HepG2 (cell line): ENCODE measurements at regions not wholly inside any gene's neighbourhood (a gene's known extent, or its start where the extent isn't known, plus 50 kb on each side); places are given as distances from the start of the nearest gene placed in this dataset.

Experiments used
- ATAC-seq: fragments of 200-7000 bp; cut with Tn5 transposase; 3 replicates; pipeline ENCODE4 v1.9.1; 2020; ENCODE audit warnings: mild to moderate bottlenecking, moderate library complexity
- BruUV-seq: library from RNA; stranded (reverse); fragments of 400-500 nt; replicated peaks from 2 replicates; lab custom pipeline; 2021; lab: Mats Ljungman, UMichigan
- CTCF ChIA-PET: fragments of 300-600 bp; formaldehyde crosslinking; extraction: SDS; loops from one replicate; lab custom pipeline; 2021; ENCODE audit warnings: low total read pairs, inconsistent platforms, low intra/inter-chr PET ratio; lab: Yijun Ruan, JAX
- POLR2A ChIA-PET: fragments of 350-600 bp; sonication (Branson Sonifier 250); formaldehyde crosslinking; loops from one replicate; lab custom pipeline; 2020; ENCODE audit warnings: antibody characterized with exemption, inconsistent platforms; lab: Yijun Ruan, JAX
- DNase-seq: peaks from one replicate; pipeline ENCODE4 v3.0.0-alpha.2; 2015; ENCODE audit warnings: low spot score
- FAIRE-seq: peaks from 3 replicates; lab custom pipeline; 2011; peaks lifted over from hg19 to GRCh38; lab: Jason Lieb, UNC
- H2AFZ ChIP-seq: one replicate; pipeline ENCODE4 v1.6.1; 2011; ENCODE audit warnings: low read length, inconsistent platforms
- H3K27ac ChIP-seq: fragments of 300-600 bp; 3 replicates; pipeline ENCODE4 v1.8.0; 2011; ENCODE audit warnings: mixed run types, mild to moderate bottlenecking, mixed read lengths, low read length, inconsistent platforms; ENCODE audit not compliant: insufficient read depth; ENCODE audit errors: extremely low read length
- H3K27me3 ChIP-seq, 2 experiments: fragments of 200-600 bp in 1 of 2; 2 replicates in 1 of 2; 3 replicates in 1 of 2; pipeline versions ENCODE4 v1.6.0 to v1.8.0; 2011; ENCODE audit warnings: low read length in 2 of 2, mild to moderate bottlenecking in 2 of 2, moderate library complexity in 2 of 2, inconsistent platforms in 1 of 2; ENCODE audit not compliant: insufficient read depth in 2 of 2, control insufficient read depth in 1 of 2
- H3K36me3 ChIP-seq, 2 experiments: fragments of 200-600 bp in 1 of 2; replicated peaks in 1 of 2; 2 replicates in 1 of 2; 3 replicates in 1 of 2; pipeline versions ENCODE4 v1.5.1 to v1.8.0; 2011; ENCODE audit warnings: low read length in 2 of 2, inconsistent platforms in 1 of 2; ENCODE audit not compliant: insufficient read depth in 2 of 2, control insufficient read depth in 1 of 2
- H3K4me1 ChIP-seq: 2 replicates; pipeline ENCODE4 v1.5.1; 2012; ENCODE audit warnings: low read length, inconsistent platforms; ENCODE audit not compliant: insufficient read depth
- H3K4me2 ChIP-seq: 2 replicates; pipeline ENCODE4 v1.6.0; 2011; ENCODE audit warnings: low read depth, low read length, inconsistent platforms
- H3K4me3 ChIP-seq, 3 experiments: fragments of 200-600 bp in 1 of 3; sonication (generic), shearing (Covaris generic) in 1 of 3; replicated peaks in 1 of 3; 2 replicates each; pipeline ENCODE4 v1.5.1; 2011 to 2016; ENCODE audit warnings: low read length in 3 of 3, inconsistent platforms in 2 of 3, low read depth in 2 of 3, mild to moderate bottlenecking in 2 of 3, control low read depth in 1 of 3, mixed read lengths in 1 of 3; ENCODE audit not compliant: insufficient read depth in 1 of 3
- H3K79me2 ChIP-seq: one replicate; pipeline ENCODE4 v1.6.1; 2011; ENCODE audit warnings: low read length, inconsistent platforms; ENCODE audit not compliant: insufficient read depth
- H3K9ac ChIP-seq: 2 replicates; pipeline ENCODE4 v1.6.0; 2011; ENCODE audit warnings: mild to moderate bottlenecking, low read depth, low read length, inconsistent platforms; ENCODE audit not compliant: insufficient read depth
- H3K9me3 ChIP-seq: 2 replicates; pipeline ENCODE4 v1.5.1; 2012; ENCODE audit warnings: mild to moderate bottlenecking, low read length
- H4K20me1 ChIP-seq: 2 replicates; pipeline ENCODE4 v1.6.0; 2011; ENCODE audit warnings: inconsistent platforms, mild to moderate bottlenecking, low read length, moderate library complexity; ENCODE audit not compliant: insufficient read depth
- ARHGAP35 ChIP-seq: sonication (generic); formaldehyde crosslinking; IDR thresholded peaks from 2 replicates; pipeline ENCODE4 v1.9.0; 2022; ENCODE audit warnings: mild to moderate bottlenecking, inconsistent platforms, moderate library complexity, missing genetic modification reagents, borderline replicate concordance
- ARNTL ChIP-seq: sonication (generic); formaldehyde crosslinking; IDR thresholded peaks from 2 replicates; pipeline ENCODE4 v1.4.0; 2020; ENCODE audit warnings: mild to moderate bottlenecking, missing genetic modification reagents
- GATA4 ChIP-seq: sonication (generic); IDR thresholded peaks from 2 replicates; pipeline ENCODE4 v1.6.1; 2016; ENCODE audit warnings: antibody characterized with exemption, low read depth, borderline replicate concordance
- HDAC6 ChIP-seq: fragments of 200-600 bp; sonication (generic); IDR thresholded peaks from 2 replicates; pipeline ENCODE4 v1.7.0; 2017; ENCODE audit warnings: mild to moderate bottlenecking, antibody characterized with exemption, low read length, low read depth
- ZFX ChIP-seq: sonication (generic); formaldehyde crosslinking; IDR thresholded peaks from 2 replicates; pipeline ENCODE4 v1.4.0; 2020; ENCODE audit warnings: mild to moderate bottlenecking, low read depth, missing genetic modification reagents, moderate library complexity
- ZHX1 ChIP-seq: sonication (generic); formaldehyde crosslinking; IDR thresholded peaks from 2 replicates; pipeline ENCODE4 v1.8.1; 2022; ENCODE audit warnings: low read depth, mild to moderate bottlenecking, missing genetic modification reagents
- ZNF12 ChIP-seq: sonication (generic); formaldehyde crosslinking; IDR thresholded peaks from 2 replicates; pipeline ENCODE4 v1.5.0; 2020; ENCODE audit warnings: missing genetic modification reagents
- ZNF33A ChIP-seq: sonication (generic); formaldehyde crosslinking; IDR thresholded peaks from 2 replicates; pipeline ENCODE4 v1.5.1; 2020; ENCODE audit warnings: missing genetic modification reagents, mild to moderate bottlenecking, moderate library complexity, borderline replicate concordance
- ZNF609 ChIP-seq: sonication (generic); formaldehyde crosslinking; IDR thresholded peaks from 2 replicates; pipeline ENCODE4 v1.4.0; 2020; ENCODE audit warnings: mild to moderate bottlenecking, missing genetic modification reagents, borderline replicate concordance
- WGBS: methylation state at CpG from one replicate; pipeline ENCODE4 v1.1.6; 2017; ENCODE audit warnings: low lambda C conversion rate; 5-methylcytosine and 5-hydroxymethylcytosine counted together
- in situ Hi-C: cut with HindIII; loops from 2 replicates; pipeline ENCODE4 v1.10.0; 2017; ENCODE audit warnings: low pct_unique_long_range_greater_than_20kb; ENCODE audit not compliant: extremely low pct_ligation_motif_present
- intact Hi-C: fragments of 100-400 bp; cut with micrococcal nuclease; formaldehyde crosslinking; loops from one replicate; pipeline ENCODE4 v1.10.0; 2022; ENCODE audit not compliant: unreplicated experiment

GRCh38 chr10:117743509-117743908, 201.0 kb downstream of the EMX2 start:
- Histone ChIP-seq H3K27me3 (peaks cover 0 to 3% of the 10 kb centered on the region in 2 experiments; a peak in 2 of 5 replicates), H3K36me3 (no peaks in the 10 kb centered on the region), H3K4me1 (no peaks in the 10 kb centered on the region), H3K79me2 (no peaks in the 10 kb centered on the region), H3K9me3 (no peaks in the 10 kb centered on the region), H3K4me2 (no peak overlapping the region), H2AFZ (no peak overlapping the region), H3K9ac (no peak overlapping the region), H3K27ac (no peak overlapping the region), H3K4me3 (no peak overlapping the region), H4K20me1 (no peaks in the 10 kb centered on the region)
- ChIA-PET CTCF (no interaction called here), POLR2A (no interaction called here)
- in situ Hi-C loops (no loop called here), intact Hi-C loops (no loop called here)
- no TSS peak for BruUV-seq
- TF ChIP-seq ZNF12 (CRISPR knock-in tag) (no peak), ARHGAP35 (CRISPR knock-in tag) (no peak), GATA4 (no peak), ZNF33A (CRISPR knock-in tag) (no peak), ARNTL (CRISPR knock-in tag) (no peak), HDAC6 (no peak), ZNF609 (CRISPR knock-in tag) (no peak), ZHX1 (no peak), ZFX (CRISPR knock-in tag) (no peak)
- WGBS = 0% methylated on average over 7 of the region's 7 CpGs
- DNase-seq (no peak), FAIRE-seq (no peak), ATAC-seq (no peak)
